GM18502 (cell line): ENCODE measurements at regions not wholly inside any gene's neighbourhood (a gene's known extent, or its start where the extent isn't known, plus 50 kb on each side); places are given as distances from the start of the nearest gene placed in this dataset.
"Not testable (repeated sequence)": the region's sequence is repeated elsewhere in the genome, so short reads cannot be mapped to it uniquely, and the experiment has no call there.

Experiments
- ATAC-seq: cut with Tn5 transposase; IDR thresholded peaks from one replicate; pipeline ENCODE4 v1.9.1; 2021; ENCODE audit warnings: mild to moderate bottlenecking; ENCODE audit not compliant: unreplicated experiment, poor library complexity

DNA sequence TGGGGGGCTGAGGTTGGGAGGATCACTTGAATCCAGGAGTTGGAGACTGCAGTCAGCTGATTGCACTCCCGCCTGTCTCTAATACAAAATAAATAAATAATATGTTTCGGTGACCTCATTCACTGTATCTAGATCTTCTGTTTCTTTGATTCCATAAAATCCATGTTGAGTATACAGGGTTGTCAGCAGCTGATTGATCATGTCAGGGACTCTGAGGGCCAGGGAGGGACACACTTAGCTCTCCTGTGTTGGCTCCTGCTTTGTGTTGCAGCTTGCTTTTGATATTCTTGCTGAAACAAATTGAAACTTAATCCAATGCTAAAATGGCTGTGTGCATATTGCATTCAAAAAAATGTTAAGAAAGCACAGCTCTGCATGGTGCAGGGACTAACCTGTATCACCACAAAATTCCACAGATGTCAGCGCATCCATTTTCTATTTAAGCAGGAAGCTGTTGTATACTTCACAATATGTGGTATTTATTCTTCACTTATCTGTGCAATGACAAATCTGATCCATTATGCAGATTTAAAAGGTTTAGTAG, 454.5 kb downstream of the CDH11 start:
- ATAC-seq, result no peak

DNA sequence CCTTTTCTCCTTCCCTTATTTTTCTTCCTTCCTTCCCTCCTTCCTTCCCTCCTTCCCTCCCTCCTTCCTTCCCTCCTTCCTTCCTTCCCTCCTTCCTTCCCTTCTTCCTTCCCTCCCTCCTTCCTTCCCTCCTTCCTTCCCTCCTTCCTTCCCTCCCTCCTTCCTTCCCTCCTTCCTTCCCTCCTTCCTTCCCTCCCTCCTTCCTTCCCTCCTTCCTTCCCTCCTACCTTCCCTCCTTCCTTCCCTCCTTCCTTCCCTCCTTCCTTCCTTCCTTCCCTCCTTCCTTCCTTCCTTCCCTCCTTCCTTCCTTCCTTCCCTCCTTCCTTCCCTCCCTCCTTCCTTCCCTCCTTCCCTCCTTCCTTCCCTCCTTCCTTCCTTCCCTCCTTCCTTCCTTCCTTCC, 459.6 kb downstream of the CDH11 start:
- not testable (repeated sequence) for ATAC-seq

DNA sequence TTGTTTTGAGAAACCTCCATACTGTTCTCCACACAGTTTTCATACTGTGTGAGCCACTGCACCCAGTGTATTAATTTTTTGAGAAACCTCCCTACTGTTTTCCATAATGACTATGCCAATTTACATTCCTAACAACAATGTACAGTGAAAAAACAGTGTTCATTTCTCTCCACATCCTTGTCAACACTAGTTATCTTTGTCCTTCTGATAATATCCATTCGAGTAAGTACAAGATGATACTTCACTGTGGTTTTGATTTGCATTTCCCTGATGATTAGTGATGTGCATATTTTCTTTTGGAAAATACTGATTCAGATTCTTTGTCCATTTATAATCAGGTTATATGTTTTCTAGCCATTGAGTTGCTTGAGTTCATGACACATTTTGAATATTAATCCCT, 462.0 kb downstream of the CDH11 start:
- ATAC-seq, result no peak

DNA sequence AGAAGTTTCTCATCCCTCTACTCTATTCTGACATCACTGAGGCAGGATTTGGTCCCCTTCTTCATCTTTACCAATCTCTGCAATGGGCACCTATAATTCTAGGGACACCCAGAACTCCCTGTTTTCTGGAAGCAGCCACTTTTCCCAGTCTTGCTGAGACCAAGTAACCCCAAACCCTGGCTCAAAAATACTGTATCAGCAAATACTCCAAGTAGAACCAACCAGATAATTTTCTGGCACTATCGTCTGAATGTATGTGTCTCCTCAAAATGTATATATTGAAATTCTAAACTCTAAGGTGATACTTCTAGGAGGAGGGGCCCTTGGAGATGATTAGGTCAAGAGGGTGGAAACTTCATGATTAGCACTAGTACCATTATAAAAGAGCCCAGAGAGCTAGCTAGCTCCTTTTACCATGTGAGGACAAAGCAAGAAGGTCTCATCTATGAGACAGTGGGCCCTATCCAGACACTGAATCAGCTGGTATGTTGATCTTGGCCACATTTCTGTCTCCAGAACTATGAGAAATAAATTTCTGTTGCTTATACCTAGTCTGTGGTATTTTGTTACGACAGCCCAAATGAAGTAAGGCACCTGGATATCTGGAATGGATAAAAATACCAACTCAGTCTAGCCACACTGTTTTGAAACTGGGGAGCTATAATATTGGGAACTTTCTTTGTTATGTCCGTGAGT, 464.4 kb downstream of the CDH11 start:
- no peak for ATAC-seq

DNA sequence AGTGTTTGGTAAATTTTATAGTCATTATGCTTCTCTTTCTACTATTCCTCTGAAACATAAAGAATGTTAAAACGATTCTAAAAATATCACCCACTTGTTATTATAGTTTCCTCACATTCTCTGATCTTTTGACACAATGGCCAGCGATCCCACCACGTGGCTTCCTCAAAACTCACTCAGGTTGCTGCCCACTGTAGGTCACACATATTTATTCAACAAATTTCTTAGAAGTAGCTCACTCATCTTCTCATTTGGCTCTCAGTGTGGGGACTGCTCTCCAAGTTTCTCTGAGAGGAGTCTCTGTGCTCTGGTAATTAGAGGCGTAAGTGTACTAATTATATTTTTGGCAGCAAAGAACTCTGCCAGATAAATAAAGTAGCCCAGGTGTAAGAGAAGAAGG, 465.4 kb downstream of the CDH11 start:
- no peak for ATAC-seq

DNA sequence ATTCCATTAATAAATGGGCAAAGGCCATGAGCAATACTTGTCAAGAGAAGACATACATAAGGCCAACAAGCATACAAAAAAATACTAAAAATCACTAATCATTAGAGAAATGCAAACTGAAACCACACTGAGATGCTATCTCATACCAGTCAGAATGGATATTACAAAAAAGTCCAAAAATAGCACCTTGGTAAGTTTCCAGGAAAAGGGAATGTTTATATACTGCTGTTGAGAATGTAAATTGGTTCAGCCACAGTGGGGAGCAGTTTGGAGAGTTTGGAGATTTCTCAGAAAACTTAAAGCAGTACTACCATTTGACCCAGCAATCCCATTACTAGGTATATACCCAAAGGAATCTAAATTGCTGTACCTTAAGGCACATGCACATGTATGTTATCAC, 467.7 kb downstream of the CDH11 start:
- no peak for ATAC-seq

DNA sequence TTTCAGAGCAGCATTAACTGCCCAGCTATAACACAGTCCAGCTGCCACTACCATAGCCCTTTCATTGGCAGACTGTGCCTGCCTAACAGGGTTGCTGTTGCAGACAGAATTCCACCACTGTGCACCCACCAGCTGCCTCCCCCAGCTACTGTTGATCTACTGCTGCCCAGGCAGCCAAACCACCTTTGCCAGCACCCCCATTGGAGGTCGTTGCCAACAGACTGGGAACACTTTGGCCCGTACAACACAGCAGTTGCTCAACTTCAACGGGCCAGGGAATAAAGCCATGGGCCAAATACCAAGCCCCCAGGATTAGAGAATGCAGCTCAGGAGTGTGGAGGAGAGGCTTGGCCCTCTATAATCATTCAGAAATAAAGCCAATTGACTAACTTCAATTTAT, 473.6 kb downstream of the CDH11 start:
- no peak for ATAC-seq

DNA sequence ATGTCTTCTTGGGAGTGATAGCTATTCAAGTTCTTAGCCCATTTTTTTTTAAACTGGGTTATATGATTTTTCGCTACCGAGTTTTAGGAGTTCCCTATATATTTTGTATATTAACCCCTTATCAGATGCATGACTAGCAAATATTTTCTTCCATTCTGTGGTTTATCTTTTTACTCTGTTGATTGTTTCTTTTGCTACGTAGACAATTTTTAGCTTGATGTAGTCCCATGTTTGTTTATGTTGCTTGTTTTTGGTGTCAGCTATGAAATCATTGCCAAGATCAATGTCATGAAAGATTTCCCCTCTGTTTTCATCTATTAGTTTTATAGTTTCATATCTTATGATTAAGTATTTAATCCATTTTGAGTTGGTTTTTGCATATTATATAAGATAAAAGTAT, 480.5 kb downstream of the CDH11 start:
- no peak for ATAC-seq

DNA sequence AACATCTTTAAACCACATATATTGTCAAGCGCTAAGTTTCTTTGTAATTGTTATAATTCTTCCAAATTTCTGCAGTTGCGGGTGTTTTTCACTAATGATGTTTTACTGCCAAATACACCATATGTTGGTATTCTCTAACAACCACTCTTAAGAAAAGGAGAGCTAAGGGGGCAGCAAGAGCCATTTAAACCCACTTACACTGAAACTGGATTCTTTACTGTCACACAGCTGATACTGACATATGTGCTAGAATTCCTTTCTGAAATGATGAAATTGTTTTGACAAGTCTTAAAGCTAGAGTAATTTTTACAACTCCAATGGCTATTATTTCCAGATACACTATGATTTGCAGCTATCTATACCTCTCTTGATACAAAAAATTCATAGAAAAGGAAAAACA, 483.1 kb downstream of the CDH11 start:
- ATAC-seq, result no peak

DNA sequence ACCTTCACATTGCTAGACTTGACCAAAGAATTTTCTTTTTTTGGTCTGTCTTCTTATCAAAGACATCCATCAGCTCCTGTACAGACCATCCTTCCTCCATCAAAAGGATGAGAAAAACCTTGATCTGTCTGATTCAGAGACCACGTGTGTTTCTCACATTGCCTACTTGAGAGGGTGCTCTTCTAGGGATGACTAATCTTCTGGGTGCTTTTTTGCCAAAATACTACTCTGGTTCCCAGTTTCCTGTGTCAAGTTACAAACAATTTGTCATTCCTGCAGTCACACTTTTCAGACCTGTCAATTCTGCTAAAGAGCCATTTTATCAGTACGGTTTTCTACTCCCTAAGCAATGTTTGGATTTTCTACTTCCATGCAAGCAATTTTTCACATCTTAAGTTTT, 492.2 kb downstream of the CDH11 start:
- no peak for ATAC-seq

DNA sequence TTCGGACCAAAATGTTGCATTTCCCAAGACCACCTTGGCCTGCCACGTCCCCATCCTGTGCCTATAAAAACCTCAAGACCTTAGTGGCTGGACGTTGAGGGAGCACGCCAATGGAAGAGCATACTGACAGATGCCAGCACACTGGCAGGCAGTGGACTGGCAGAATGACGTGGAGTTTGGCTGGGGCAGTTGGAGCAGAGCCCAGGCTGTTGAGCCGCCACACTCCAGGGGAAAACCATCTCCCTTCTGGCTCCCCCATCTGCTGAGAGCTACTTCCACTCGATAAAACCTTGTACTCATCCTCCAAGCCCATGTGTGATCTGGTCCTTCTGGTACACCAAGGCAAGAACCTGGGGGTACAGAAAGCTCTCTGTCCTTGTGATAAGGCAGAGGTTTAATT, 494.1 kb downstream of the CDH11 start:
- no peak for ATAC-seq

DNA sequence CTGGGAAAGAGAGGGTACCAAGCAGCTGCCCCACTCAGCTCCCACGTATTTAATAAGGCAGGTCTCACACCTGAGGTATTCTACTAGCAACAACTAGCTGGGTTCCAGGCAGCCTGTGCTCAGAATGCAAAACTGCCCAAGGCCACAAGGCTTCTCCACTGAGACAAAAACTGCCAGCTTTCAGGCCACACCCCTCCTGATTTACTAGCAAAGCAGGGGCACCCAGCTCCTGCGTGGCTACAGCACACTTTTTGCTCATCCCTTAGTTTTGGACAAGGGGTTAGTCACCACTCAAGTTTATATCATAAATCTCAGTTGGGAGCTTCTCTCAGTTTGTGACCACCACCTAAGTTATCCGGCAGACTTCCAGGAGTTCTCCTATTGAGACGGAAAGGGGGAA, 494.6 kb downstream of the CDH11 start:
- ATAC-seq, result no peak

DNA sequence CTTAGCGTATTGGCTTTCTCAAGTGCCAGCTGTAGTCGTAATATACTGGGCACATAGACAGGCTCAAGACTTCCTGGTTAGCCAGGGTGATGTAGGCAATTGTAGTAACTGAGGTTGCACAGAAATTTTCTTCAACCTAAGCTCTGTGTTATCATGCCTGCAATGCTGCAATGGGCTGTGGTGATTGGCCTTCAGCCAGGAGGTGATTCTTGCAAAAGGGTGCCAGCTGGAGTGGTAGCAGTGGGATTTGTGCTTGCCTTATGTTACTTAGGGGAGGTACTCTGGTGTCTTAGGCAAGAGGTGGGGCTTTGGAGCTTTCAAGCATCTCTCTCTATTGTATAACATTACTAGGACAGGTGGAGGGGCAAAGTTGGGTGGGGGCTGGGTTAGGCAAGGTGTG, 495.1 kb downstream of the CDH11 start:
- no peak for ATAC-seq

DNA sequence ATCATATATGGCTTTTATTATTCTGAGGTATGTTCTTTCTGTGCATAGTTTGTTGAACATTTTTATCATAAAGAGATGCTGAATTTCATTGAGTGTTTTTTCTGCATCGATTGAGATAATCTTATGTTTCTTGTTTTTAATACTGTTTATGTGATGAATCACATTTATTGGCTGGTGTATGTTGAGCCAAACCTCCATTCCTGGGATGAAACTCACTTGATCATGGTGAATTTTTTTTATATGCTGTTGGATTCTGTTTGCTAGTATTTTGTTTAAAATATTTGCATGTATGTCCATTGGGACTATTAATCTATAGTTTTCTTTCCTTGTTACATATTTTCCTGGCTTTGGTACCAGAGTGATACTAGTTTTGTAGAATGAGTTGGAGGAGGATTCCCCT, 500.2 kb downstream of the CDH11 start:
- no peak for ATAC-seq

DNA sequence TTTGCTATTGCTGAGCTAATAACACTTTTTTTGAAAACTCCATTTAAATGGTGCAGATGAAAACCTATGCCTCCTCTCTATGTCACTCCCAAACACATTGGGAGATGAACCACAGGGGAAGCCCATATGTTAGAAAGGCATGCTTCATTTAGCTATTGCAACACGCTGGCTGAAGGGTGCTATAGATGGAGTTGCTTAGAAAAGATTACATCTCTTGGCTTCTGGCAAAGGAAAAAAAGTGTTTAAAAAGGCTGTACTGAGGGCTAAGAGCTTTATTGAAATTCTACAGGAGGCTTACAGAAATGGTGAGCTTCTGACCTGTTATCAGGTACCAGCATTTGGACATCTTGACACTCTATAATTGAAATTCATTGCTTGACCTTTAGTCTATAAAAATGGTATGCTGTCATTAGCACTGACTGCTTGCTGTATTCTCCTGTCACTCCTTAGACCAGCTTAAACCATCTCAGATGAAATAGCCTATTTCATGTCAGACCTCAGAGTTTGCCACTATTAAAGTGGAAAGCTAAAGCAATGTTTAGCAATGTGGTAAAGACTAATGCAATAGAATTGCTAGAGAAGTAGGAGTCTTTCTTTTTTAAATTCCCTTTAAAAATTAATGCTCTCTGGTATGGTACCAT, 503.9 kb downstream of the CDH11 start:
- ATAC-seq, result no peak

DNA sequence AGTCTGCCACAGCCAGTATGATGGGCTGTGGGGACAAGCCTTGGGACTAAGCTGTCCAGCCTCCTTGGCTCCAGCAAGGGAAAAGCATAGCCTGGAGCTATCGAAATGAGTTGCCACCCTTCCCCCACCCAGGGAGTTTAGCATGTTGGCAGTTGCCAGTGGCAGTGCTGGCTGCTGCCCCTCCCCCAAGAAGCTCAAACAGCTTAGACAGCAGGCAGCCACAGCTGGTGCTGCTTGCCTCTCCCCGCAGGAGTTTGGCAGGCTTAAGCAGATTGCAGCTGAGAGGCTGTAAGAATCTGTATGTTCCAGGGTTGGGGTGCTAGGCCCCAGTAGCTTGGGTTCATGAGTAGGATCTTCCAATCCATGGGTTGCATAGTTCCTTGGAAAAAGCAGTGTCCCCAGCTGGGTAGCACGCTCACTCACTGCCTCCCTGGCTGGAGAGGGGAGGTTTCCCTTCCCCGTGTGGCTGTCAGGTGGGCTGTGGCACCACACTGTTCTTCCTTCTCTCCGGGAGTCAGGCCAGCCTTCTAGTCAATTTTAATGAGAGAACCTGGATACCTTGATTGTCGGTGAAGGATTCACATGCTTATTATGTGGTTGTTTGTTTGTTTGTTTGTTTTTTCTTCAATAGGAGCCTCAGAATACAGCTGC, 506.1 kb downstream of the CDH11 start:
- ATAC-seq, result no peak

DNA sequence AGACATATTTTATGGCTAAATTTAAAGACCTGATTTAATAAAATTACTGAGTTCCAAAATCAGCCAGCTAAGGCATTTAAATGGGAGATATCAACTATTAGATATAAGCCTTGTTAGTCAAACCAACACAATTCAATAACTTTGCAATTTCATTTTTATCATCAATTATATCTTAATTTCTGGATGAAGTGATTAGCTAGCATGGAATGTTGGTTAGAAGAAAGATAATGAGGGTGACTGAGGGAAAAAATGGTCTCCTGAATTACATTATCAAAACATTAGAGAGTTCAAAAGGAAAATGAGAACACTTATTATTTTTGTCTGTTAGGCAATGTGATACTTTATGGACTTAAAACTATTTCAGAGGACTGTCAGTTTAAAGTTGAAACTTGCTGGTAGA, 525.7 kb downstream of the CDH11 start:
- no peak for ATAC-seq

DNA sequence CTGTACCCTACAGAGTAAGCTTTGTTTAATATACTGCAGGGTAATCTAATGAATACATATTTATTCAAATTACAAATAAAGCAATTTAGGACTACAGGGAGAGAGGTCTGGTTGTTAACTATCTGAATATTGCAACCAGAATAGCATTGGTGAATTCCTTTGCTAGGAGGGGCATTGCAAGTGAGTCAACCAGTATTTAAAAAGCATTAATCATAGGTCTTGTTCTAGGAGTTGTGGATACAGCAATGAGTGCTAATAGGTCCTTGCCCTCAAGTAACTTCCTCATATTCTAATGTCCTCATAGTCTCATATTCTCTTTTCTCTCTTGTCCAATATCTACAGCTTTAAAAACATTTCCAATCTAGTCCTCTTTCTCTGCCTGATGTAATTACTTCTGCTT, 531.4 kb downstream of the CDH11 start:
- ATAC-seq, result no peak

DNA sequence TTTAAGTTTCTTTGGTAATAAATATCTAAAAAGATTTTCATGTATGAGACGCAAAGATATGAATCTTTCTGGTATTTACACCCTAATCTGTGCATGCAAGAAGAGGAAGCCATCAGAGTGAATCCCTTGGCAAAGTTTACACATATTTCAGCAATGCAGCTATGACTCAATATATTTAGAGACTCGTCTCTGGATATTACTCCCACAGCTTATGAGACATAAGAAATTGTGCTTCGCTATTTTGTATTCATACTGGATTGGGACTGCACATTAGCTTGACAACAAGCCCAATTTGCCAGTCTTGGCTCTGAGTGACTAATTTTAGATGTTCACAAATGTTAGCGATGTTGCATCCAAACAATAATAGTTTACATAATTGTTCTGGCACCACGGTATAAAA, 532.0 kb downstream of the CDH11 start:
- ATAC-seq, result no peak

DNA sequence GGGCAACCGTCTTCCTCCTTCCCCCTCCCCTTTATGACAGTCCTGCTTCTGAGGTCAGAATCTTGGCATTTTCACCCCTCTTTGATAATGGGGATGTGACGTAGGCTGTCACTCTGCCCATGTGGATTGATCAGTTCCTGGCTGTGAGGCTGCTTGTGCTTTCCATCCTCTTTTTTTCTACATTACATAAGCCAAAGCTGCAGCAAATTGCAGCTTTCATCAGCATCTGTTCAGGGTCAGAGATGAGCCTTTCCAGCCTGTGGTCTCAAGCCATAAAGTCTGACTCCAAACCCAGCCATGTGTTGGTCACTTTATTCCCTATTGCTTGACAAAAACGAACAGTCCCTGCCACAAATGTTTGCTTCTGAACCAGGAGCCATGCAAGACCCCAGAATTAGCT, 535.1 kb downstream of the CDH11 start:
- no peak for ATAC-seq

DNA sequence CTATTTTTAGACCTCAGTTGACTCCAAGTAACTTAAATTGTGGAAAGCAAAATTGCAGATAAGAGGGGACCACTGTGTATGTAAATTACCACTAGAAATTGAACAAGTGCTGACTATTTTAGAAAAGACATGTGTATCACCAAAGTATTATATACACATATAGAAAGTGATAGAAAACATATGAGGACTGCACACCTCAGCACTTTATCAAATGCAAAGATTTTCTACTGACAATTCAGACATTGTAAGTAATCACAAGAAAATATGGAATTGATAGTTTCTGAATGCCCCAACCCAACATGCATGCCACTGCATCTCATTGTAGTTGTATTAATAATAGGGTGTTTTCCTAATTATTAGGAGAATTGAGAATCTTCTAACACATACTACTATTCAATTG, 536.5 kb downstream of the CDH11 start:
- ATAC-seq, result no peak

DNA sequence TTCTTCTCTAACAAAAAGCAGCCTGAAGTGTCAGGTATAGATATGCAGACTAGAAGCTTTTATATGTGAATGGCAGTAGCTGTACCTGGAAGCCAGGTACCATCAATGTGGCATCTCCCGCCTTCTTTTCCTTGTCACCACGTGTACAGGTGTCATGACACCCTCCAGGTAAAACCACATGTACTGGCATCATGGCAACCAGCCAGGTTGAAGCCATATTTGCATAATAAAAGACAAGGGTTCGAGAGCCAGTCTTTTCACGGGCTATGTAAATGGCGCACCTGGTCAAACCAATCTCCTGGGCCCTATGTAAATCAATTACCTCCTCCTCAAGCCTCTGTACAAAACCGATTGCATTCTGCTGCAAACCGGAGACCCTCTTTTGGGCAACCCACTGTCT, 541.3 kb downstream of the CDH11 start:
- no peak for ATAC-seq
